Ammon's horn (tissue), 1 donor: ENCODE measurements at regions not wholly inside any gene's neighbourhood (a gene's known extent, or its start where the extent isn't known, plus 50 kb on each side); places are given as distances from the start of the nearest gene placed in this dataset.
"Not testable (repeated sequence)": the region's sequence is repeated elsewhere in the genome, so short reads cannot be mapped to it uniquely, and the experiment has no call there.

Source experiments
- DNase-seq: peaks from one replicate; pipeline ENCODE4 v3.0.0-alpha.2; 2016; ENCODE audit warnings: low spot score

- no peak for DNase-seq
These were observed 54.2 kb upstream of the OPRM1 start for GRCh38 chr6:153984811-153985210.

GRCh38 chr6:153980171-153980570, 58.9 kb upstream of the OPRM1 start:
- DNase-seq: no peak

- DNase-seq: not testable (repeated sequence)
These were observed 60.0 kb upstream of the OPRM1 start for GRCh38 chr6:153978911-153979548.

GRCh38 chr6:153976921-153977693, 61.9 kb upstream of the OPRM1 start:
- DNase-seq: no peak

GRCh38 chr6:153966001-153966400, 73.0 kb upstream of the OPRM1 start:
- no peak for DNase-seq

GRCh38 chr6:153963352-153963751, 75.7 kb upstream of the OPRM1 start:
- DNase-seq: no peak

GRCh38 chr6:153962555-153962954, 76.5 kb upstream of the OPRM1 start:
- no peak for DNase-seq

- no peak for DNase-seq
These were observed 78.3 kb upstream of the OPRM1 start for GRCh38 chr6:153960741-153961140.

GRCh38 chr6:153960281-153960680, 78.8 kb upstream of the OPRM1 start:
- no peak for DNase-seq

GRCh38 chr6:153959276-153959675, 79.8 kb upstream of the OPRM1 start:
- no peak for DNase-seq

GRCh38 chr6:153958860-153959259, 80.2 kb upstream of the OPRM1 start:
- no peak for DNase-seq

GRCh38 chr6:153957394-153957793, 81.6 kb upstream of the OPRM1 start:
- DNase-seq: no peak

- DNase-seq: no peak
These were observed 82.2 kb upstream of the OPRM1 start for GRCh38 chr6:153956808-153957207.

- DNase-seq: no peak
These were observed 89.4 kb upstream of the OPRM1 start for GRCh38 chr6:153949616-153950015.

GRCh38 chr6:153947808-153948447, 91.1 kb upstream of the OPRM1 start:
- DNase-seq: peak; percentile 18

- no peak for DNase-seq
These were observed 94.8 kb upstream of the OPRM1 start for GRCh38 chr6:153944201-153944600.

GRCh38 chr6:153942361-153942760, 96.7 kb upstream of the OPRM1 start:
- DNase-seq: no peak

GRCh38 chr6:153941768-153942167, 97.3 kb upstream of the OPRM1 start:
- no peak for DNase-seq

- no peak for DNase-seq
These were observed 100.2 kb upstream of the OPRM1 start for GRCh38 chr6:153938876-153939275.

- DNase-seq: no peak
These were observed 107.6 kb upstream of the OPRM1 start for GRCh38 chr6:153931431-153931830.

GRCh38 chr6:153927867-153928266, 111.2 kb upstream of the OPRM1 start:
- no peak for DNase-seq

- DNase-seq: no peak
These were observed 140.5 kb upstream of the OPRM1 start for GRCh38 chr6:153898360-153899059.

- DNase-seq: no peak
These were observed 156.6 kb upstream of the OPRM1 start for GRCh38 chr6:153882411-153882810.
